ENCODE measurements at regions not wholly inside any gene's neighbourhood (a gene's known extent, or its start where the extent isn't known, plus 50 kb on each side); places are given as distances from the start of the nearest gene placed in this dataset.

GRCh38 chr7:47671358-47671757 lies 89.4 kb upstream of the TNS3 start:
- ATAC-seq = no peak
- DNase-seq (ENCODE audit: low spot score) = no peak
- ChIA-PET CTCF (ENCODE audit: low intra/inter-chr PET ratio, low total read pairs) (no interaction called here), POLR2A (no interaction called here)
- Histone ChIP-seq H3K4me3 (replicated peaks in 1 of 3; ENCODE audit: insufficient read depth in 1 of 3, low read depth in 2 of 3, low read length in 3 of 3) (no peak overlapping the region), H3K9me3 (ENCODE audit: low read length) (no peaks in the 10 kb centered on the region), H4K20me1 (ENCODE audit: insufficient read depth, low read length) (no peaks in the 10 kb centered on the region), H3K27ac (ENCODE audit: extremely low read length, insufficient read depth, low read length) (no peak overlapping the region), H3K4me2 (ENCODE audit: low read depth, low read length) (no peak overlapping the region), H3K27me3 (ENCODE audit: control insufficient read depth in 1 of 2, insufficient read depth in 2 of 2, low read length in 2 of 2) (no peaks in the 10 kb centered on the region), H3K4me1 (ENCODE audit: insufficient read depth, low read length) (peaks cover 55% of the 10 kb centered on the region), H3K36me3 (replicated peaks in 1 of 2; ENCODE audit: control insufficient read depth in 1 of 2, insufficient read depth in 2 of 2, low read length in 2 of 2) (no peaks in the 10 kb centered on the region), H3K9ac (ENCODE audit: insufficient read depth, low read depth, low read length) (no peak overlapping the region), H3K79me2 (ENCODE audit: insufficient read depth, low read length) (no peaks in the 10 kb centered on the region), H2AFZ (ENCODE audit: low read length) (no peak overlapping the region)
- FAIRE-seq = no peak
- WGBS (ENCODE audit: low lambda C conversion rate) = 85% methylated on average over 13 of the region's 13 CpGs
- intact Hi-C loops (cut with micrococcal nuclease; ENCODE audit: unreplicated experiment) = no loop called here
- TF ChIP-seq ZNF704 (CRISPR knock-in tag; IDR thresholded peaks at IDR 0.05; ENCODE audit: borderline replicate concordance) = no peak
- no peak for TF ChIP-seq JUNB (CRISPR knock-in tag; IDR thresholded peaks at IDR 0.05; ENCODE audit: borderline replicate concordance)
- TF ChIP-seq MZF1 (CRISPR knock-in tag; IDR thresholded peaks at IDR 0.05; ENCODE audit: borderline replicate concordance) = no peak
- TF ChIP-seq RFXANK (CRISPR knock-in tag; IDR thresholded peaks at IDR 0.05) = no peak
- TF ChIP-seq ZNF10 (CRISPR knock-in tag; IDR thresholded peaks at IDR 0.05; ENCODE audit: borderline replicate concordance, low read depth) = no peak
- TF ChIP-seq ZBTB14 (CRISPR knock-in tag; IDR thresholded peaks at IDR 0.05) = no peak
- TF ChIP-seq ETS1 (CRISPR knock-in tag; IDR thresholded peaks at IDR 0.05) = no peak
- TF ChIP-seq MXI1 (IDR thresholded peaks at IDR 0.05; ENCODE audit: borderline replicate concordance, low read depth, low read length) = no peak
- TF ChIP-seq FOXO1 (CRISPR knock-in tag; IDR thresholded peaks at IDR 0.05) = no peak
- no peak for TF ChIP-seq SMAD3 (CRISPR knock-in tag; IDR thresholded peaks at IDR 0.05)
- TF ChIP-seq SOX6 (IDR thresholded peaks at IDR 0.05) = no peak
- no peak for TF ChIP-seq SOX6 (CRISPR knock-in tag; IDR thresholded peaks at IDR 0.05)
- no peak for TF ChIP-seq FOXK2 (IDR thresholded peaks at IDR 0.05)
- TF ChIP-seq DDIT3 (CRISPR knock-in tag; IDR thresholded peaks at IDR 0.05) = no peak
- no peak for TF ChIP-seq HMGXB3 (CRISPR knock-in tag; IDR thresholded peaks at IDR 0.05; ENCODE audit: borderline replicate concordance)
- no peak for TF ChIP-seq ZNF674 (CRISPR knock-in tag; IDR thresholded peaks at IDR 0.05; ENCODE audit: low read depth)
- in situ Hi-C loops (cut with HindIII; ENCODE audit: extremely low pct_ligation_motif_present, low pct_unique_long_range_greater_than_20kb) = no loop called here
- BruUV-seq (replicated peaks) = no TSS peak

Measured in HepG2 (cell line).